Endothelial cell of umbilical vein (primary cell): ENCODE measurements at regions not wholly inside any gene's neighbourhood (a gene's known extent, or its start where the extent isn't known, plus 50 kb on each side); places are given as distances from the start of the nearest gene placed in this dataset.

ENCODE experiments used
- BruUV-seq: library from RNA; stranded (reverse); fragments of 400-500 nt; replicated peaks from 2 replicates; lab custom pipeline; 2021; lab: Mats Ljungman, UMichigan
- CTCF ChIA-PET: fragments of 300-600, 350-600 bp; sonication (Branson Sonifier 250); formaldehyde crosslinking; loops from one replicate; lab custom pipeline; 2021; ENCODE audit warnings: antibody characterized with exemption, inconsistent platforms; lab: Charles Lee
- POLR2A ChIA-PET: fragments of 300-600, 350-600 bp; sonication (Branson Sonifier 250); formaldehyde crosslinking; loops from one replicate; lab custom pipeline; 2021; ENCODE audit warnings: antibody characterized with exemption, inconsistent platforms; lab: Charles Lee
- DNase-seq: peaks from one replicate; pipeline ENCODE4 v3.0.0-alpha.2; 2011; ENCODE audit warnings: low read depth, low spot score
- FAIRE-seq: peaks from 2 replicates; lab custom pipeline; 2011; peaks lifted over from hg19 to GRCh38; lab: Jason Lieb, UNC
- H2AFZ ChIP-seq: 2 replicates; pipeline ENCODE4 v1.6.0; 2012; ENCODE audit warnings: low read depth, low read length, control low read depth, inconsistent platforms
- H3K27ac ChIP-seq: 2 replicates; pipeline ENCODE4 v1.5.1; 2011; ENCODE audit warnings: low read depth, mild to moderate bottlenecking, control low read depth, low read length, moderate library complexity; ENCODE audit not compliant: insufficient read depth
- H3K27me3 ChIP-seq, 2 experiments: 2 replicates each; pipeline versions ENCODE4 v1.6.0 to v1.6.1; 2011; ENCODE audit warnings: low read length in 2 of 2, mixed read lengths in 1 of 2; ENCODE audit not compliant: control insufficient read depth in 2 of 2, insufficient read depth in 2 of 2
- H3K36me3 ChIP-seq, 2 experiments: 2 replicates in 1 of 2; 3 replicates in 1 of 2; pipeline ENCODE4 v1.5.1; 2011; ENCODE audit warnings: low read length in 2 of 2, mild to moderate bottlenecking in 1 of 2, moderate library complexity in 1 of 2; ENCODE audit not compliant: control insufficient read depth in 2 of 2, insufficient read depth in 2 of 2; ENCODE audit errors: extremely low read depth in 1 of 2
- H3K4me1 ChIP-seq: 3 replicates; pipeline ENCODE4 v1.5.1; 2011; ENCODE audit warnings: mild to moderate bottlenecking, low read length; ENCODE audit not compliant: control insufficient read depth, insufficient read depth; ENCODE audit errors: extremely low read depth
- H3K4me2 ChIP-seq: 2 replicates; pipeline ENCODE4 v1.6.1; 2011; ENCODE audit warnings: low read length, control low read depth, mixed read lengths; ENCODE audit not compliant: insufficient read depth
- H3K4me3 ChIP-seq, 3 experiments: fragments of 200-600 bp in 1 of 3; sonication (generic), shearing (Covaris generic) in 1 of 3; replicated peaks in 1 of 3; 2 replicates each; pipeline ENCODE4 v1.5.1; 2011 to 2016; ENCODE audit warnings: control low read depth in 3 of 3, low read length in 3 of 3, mild to moderate bottlenecking in 2 of 3, inconsistent platforms in 1 of 3, low read depth in 1 of 3, moderate library complexity in 1 of 3; ENCODE audit not compliant: insufficient read depth in 1 of 3
- H3K79me2 ChIP-seq: 2 replicates; pipeline ENCODE4 v1.6.0; 2012; ENCODE audit warnings: low read length, inconsistent platforms; ENCODE audit not compliant: control insufficient read depth, insufficient read depth
- H3K9ac ChIP-seq: replicated peaks from 2 replicates; pipeline ENCODE3; 2011; ENCODE audit warnings: low read length, control low read depth; ENCODE audit not compliant: insufficient read depth; ENCODE audit errors: extremely low read depth
- H3K9me1 ChIP-seq: replicated peaks from 3 replicates; pipeline ENCODE4 v1.6.0; 2011; ENCODE audit warnings: mild to moderate bottlenecking, low read length; ENCODE audit not compliant: control insufficient read depth, insufficient read depth; ENCODE audit errors: extremely low read depth
- H3K9me3 ChIP-seq: replicated peaks from 2 replicates; pipeline ENCODE4 v1.5.1; 2012; ENCODE audit warnings: low read length, inconsistent platforms; ENCODE audit not compliant: control insufficient read depth, insufficient read depth
- H4K20me1 ChIP-seq: replicated peaks from 2 replicates; pipeline ENCODE3; 2011; ENCODE audit warnings: mild to moderate bottlenecking, low read length; ENCODE audit not compliant: control insufficient read depth, insufficient read depth; ENCODE audit errors: extremely low read depth
- EZH2 ChIP-seq: IDR thresholded peaks from 2 replicates; pipeline ENCODE4 v1.6.1; 2012; ENCODE audit warnings: borderline replicate concordance, low read depth, mild to moderate bottlenecking, moderate library complexity, low read length, inconsistent platforms; ENCODE audit not compliant: severe bottlenecking
- FOS ChIP-seq: IDR thresholded peaks from 2 replicates; pipeline ENCODE4 v1.6.1; 2011; ENCODE audit warnings: mild to moderate bottlenecking, low read length, moderate library complexity, borderline replicate concordance; ENCODE audit not compliant: insufficient read depth
- GATA2 ChIP-seq: IDR thresholded peaks from 2 replicates; pipeline ENCODE4 v1.7.0; 2011; ENCODE audit warnings: low read depth, mild to moderate bottlenecking, moderate library complexity, mixed read lengths, low read length; ENCODE audit not compliant: insufficient read length, insufficient read depth
- JUN ChIP-seq: IDR thresholded peaks from 2 replicates; pipeline ENCODE4 v1.6.1; 2011; ENCODE audit warnings: borderline replicate concordance, low read depth; ENCODE audit not compliant: insufficient read length, insufficient read depth
- MYC ChIP-seq: IDR thresholded peaks from one replicate; pipeline ENCODE4 v1.6.1; 2011; ENCODE audit warnings: mild to moderate bottlenecking, low read depth, low read length
- POLR2A ChIP-seq: IDR thresholded peaks from 2 replicates; pipeline ENCODE4 v1.6.1; 2012; ENCODE audit warnings: low read depth, mild to moderate bottlenecking, control low read depth, low read length
- POLR2AphosphoS5 ChIP-seq: IDR thresholded peaks from 2 replicates; pipeline ENCODE4 v1.6.1; 2012; ENCODE audit warnings: low read depth, mild to moderate bottlenecking, control low read depth, low read length, moderate library complexity; ENCODE audit not compliant: insufficient read depth
- dilution Hi-C: fragments of 300-500 bp; cut with MboI; formaldehyde crosslinking; loops from one replicate; pipeline ENCODE4 v1.15.0; 2019; ENCODE audit warnings: low sequenced_read_pairs; ENCODE audit not compliant: extremely low pct_ligation_motif_present
- intact Hi-C: fragments of 100-400 bp; cut with micrococcal nuclease; formaldehyde crosslinking; loops from one replicate; pipeline ENCODE4 v1.10.0; 2022
- TF ChIP-seq, protein P1 (sequence below), 2 donors: IDR thresholded peaks; 1 replicate in 1 of 2; 2 replicates in 1 of 2; pipeline ENCODE4 v1.5.1; 2011; ENCODE audit warnings: low read length in 2 of 2, mild to moderate bottlenecking in 2 of 2, moderate library complexity in 2 of 2, control low read depth in 1 of 2, inconsistent platforms in 1 of 2, low read depth in 1 of 2; ENCODE audit not compliant: insufficient read depth in 1 of 2; ENCODE audit errors: extremely low read depth in 1 of 2
- TF ChIP-seq, protein P2 (sequence below): IDR thresholded peaks from 2 replicates; pipeline ENCODE4 v1.6.1; 2011; ENCODE audit not compliant: insufficient read depth, insufficient read length

GRCh38 chr6:14693301-14694192 is 552.3 kb upstream of the JARID2 start:
- no peak for FAIRE-seq
- Histone ChIP-seq H2AFZ (no peak overlapping the region), H3K27ac (no peak overlapping the region), H3K4me1 (no peaks in the 10 kb centered on the region), H3K79me2 (no peaks in the 10 kb centered on the region), H4K20me1 (no peaks in the 10 kb centered on the region), H3K9me3 (peaks cover 2% of the 10 kb centered on the region), H3K4me2 (no peak overlapping the region), H3K36me3 (no peaks in the 10 kb centered on the region), H3K9me1 (no peaks in the 10 kb centered on the region), H3K27me3 (no peaks in the 10 kb centered on the region), H3K4me3 (no peak overlapping the region), H3K9ac (no peak overlapping the region)
- ChIA-PET CTCF (no interaction called here), POLR2A (no interaction called here)
- DNase-seq = no peak
- dilution Hi-C loops = no loop called here
- intact Hi-C loops = no loop called here
- TF ChIP-seq FOS (no peak), POLR2A (no peak), EZH2 (no peak), JUN (no peak), MYC (no peak)
- no TSS peak for BruUV-seq

GRCh38 chr6:14694308-14694707 is 551.6 kb upstream of the JARID2 start:
- Histone ChIP-seq H3K4me3 (no peak overlapping the region), H3K4me1 (no peaks in the 10 kb centered on the region), H3K4me2 (no peak overlapping the region), H3K9ac (no peak overlapping the region), H3K36me3 (no peaks in the 10 kb centered on the region), H3K9me1 (no peaks in the 10 kb centered on the region), H3K27me3 (no peaks in the 10 kb centered on the region), H2AFZ (no peak overlapping the region), H3K9me3 (peaks cover 2% of the 10 kb centered on the region), H4K20me1 (no peaks in the 10 kb centered on the region), H3K79me2 (no peaks in the 10 kb centered on the region), H3K27ac (no peak overlapping the region)
- FAIRE-seq = no peak
- BruUV-seq = no TSS peak
- dilution Hi-C loops = no loop called here
- ChIA-PET POLR2A (no interaction called here), CTCF (no interaction called here)
- intact Hi-C loops = no loop called here
- no peak for DNase-seq
- TF ChIP-seq EZH2 = no peak
- TF ChIP-seq, protein P1, sequence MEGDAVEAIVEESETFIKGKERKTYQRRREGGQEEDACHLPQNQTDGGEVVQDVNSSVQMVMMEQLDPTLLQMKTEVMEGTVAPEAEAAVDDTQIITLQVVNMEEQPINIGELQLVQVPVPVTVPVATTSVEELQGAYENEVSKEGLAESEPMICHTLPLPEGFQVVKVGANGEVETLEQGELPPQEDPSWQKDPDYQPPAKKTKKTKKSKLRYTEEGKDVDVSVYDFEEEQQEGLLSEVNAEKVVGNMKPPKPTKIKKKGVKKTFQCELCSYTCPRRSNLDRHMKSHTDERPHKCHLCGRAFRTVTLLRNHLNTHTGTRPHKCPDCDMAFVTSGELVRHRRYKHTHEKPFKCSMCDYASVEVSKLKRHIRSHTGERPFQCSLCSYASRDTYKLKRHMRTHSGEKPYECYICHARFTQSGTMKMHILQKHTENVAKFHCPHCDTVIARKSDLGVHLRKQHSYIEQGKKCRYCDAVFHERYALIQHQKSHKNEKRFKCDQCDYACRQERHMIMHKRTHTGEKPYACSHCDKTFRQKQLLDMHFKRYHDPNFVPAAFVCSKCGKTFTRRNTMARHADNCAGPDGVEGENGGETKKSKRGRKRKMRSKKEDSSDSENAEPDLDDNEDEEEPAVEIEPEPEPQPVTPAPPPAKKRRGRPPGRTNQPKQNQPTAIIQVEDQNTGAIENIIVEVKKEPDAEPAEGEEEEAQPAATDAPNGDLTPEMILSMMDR (IDR thresholded peaks at IDR 0.05; ENCODE audit: extremely low read depth in 1 of 2, insufficient read depth in 1 of 2, low read depth in 1 of 2, low read length in 2 of 2) = no peak
- TF ChIP-seq, protein P2, sequence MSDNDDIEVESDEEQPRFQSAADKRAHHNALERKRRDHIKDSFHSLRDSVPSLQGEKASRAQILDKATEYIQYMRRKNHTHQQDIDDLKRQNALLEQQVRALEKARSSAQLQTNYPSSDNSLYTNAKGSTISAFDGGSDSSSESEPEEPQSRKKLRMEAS = no peak
- TF ChIP-seq POLR2AphosphoS5 = no peak
- TF ChIP-seq MYC = no peak
- TF ChIP-seq FOS = no peak
- no peak for TF ChIP-seq POLR2A
- TF ChIP-seq GATA2 = no peak
- TF ChIP-seq JUN = no peak
